ENCODE measurements at regions not wholly inside any gene's neighbourhood (a gene's known extent, or its start where the extent isn't known, plus 50 kb on each side); places are given as distances from the start of the nearest gene placed in this dataset.
"Not testable (repeated sequence)": the region's sequence is repeated elsewhere in the genome, so short reads cannot be mapped to it uniquely, and the experiment has no call there.

DNA sequence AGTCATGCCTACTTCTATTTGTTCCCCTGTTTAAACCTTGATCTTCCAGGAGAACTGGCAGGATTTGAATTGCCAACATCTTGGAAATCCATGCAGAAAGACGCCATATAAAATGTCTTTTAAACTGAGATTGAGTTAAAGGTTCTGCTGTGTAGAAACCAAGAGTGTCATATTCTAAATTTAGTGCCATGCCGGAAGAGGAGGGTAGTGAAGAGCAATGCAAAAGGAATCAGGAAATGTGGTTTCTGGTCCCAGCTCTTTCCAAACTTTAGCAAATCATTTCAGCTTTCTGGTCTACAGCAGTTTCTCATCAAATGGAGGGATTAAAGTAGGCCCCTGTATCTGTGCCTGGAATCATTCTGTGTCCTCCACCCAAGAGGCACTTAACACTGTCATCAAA, 85.7 kb downstream of the BTG1 start:
- DNase-seq: no peak

DNA sequence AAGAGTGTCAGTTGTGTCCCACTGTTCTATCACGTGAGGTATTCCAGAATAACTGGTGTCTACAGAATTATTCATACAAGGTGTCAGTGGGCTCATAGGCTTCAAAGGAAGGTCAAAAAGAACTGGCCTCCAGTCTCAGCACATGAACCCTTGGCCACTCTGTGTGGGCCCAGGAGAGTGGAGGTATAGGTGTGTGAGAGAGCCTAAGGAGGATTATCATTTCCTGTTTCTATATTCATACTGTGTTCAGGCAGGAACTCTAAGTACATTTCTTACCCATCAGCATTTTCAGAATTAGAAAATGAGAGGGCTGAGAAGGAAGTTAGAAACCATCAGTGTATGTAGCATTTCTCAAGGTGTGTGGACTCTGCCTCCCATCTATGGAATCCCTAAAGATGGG, 87.0 kb downstream of the BTG1 start:
- DNase-seq: no peak

DNA sequence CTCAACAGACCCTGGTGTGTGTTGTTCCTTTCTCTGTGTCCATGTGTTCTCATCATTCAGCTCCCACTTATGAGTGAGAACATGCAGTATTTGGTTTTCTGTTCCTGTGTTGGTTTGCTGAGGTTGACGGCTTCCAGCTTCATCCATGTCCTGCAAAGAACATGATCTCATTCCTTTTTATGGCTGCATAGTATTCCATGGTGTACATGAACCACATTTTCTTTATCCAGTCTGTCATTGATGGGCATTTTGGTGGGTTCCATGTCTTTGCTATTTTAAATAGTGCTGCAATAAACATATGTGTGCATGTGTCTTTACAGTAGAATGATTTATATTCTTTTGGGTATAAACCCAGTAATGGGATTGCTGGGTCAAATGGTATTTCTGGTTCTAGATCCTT, 88.9 kb downstream of the BTG1 start:
- not testable (repeated sequence) for DNase-seq

DNA sequence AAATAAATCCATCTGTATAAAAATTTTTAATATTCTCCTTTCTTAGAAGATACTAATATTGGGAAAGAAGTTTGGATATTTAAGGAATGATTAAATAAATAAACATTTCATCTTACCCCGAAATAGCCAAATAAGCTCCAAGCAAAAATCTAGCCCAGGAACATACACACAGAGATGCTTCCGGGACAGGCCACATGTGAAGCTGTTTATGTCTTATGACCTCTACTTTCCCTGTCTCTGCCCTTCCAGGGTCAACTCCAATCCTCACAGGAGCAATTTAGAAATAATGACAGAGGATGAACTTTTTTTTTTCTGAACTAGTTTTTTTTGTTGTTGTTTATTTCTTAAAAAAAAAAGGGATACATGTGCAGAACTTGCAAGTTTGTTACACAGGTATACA, 89.4 kb downstream of the BTG1 start:
- no peak for DNase-seq

DNA sequence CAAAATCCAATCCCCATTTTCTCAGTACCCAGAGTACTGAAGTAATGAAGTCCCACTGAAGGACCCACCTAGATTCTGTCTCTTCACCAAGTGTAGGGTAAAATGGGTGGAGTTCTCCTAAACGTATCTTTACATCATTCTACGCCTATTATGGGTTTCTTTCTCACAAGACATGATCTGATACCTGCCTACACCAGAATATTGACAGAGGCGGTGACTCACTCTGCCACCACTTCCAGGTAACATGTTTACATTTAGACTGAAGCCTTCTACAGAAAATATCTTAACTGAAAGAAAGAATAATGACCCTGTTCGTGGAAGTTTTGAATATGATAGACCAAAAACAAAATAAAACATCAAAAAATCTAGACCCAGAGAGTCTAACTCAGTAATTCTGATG, 89.8 kb downstream of the BTG1 start:
- peak; percentile 95 for DNase-seq

DNA sequence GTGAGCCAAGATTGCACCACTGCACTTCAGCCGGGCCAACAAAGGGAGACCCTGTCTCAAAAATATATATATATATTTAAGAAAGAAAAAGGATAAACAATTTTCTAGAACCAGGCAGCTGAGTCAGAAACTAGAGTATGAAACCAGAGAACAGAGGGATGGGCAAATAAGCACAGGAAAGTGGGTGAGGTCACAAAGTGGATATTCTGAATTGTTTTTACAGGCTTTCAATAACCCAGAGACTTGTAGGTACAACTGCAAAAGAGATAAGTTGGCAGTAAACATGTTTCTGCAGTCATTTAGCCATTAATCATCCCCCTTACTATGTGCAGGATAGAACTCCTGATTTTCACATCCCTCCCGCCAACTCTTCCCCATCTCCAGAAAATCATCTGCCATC, 94.2 kb downstream of the BTG1 start:
- peak; percentile 60 for DNase-seq

DNA sequence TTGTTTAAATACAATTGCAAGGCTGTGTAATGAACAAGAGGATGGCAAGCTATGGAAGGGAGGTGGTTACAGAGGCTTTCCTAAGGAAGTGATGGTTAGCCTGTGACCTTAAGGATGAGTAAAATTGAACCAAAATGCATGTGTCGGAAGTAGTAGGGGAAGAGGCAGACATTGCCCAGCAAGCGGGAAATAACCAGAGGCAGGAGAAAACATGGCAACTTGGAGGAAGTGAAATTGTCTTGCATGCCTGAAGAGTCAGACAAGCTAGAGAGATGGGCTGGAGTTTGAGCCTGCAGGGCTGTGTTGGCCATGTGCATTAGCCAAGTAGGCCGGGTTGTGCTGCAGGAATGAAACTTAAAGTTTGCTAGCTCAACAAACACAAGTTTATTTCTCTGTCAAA, 96.2 kb downstream of the BTG1 start:
- no peak for DNase-seq

DNA sequence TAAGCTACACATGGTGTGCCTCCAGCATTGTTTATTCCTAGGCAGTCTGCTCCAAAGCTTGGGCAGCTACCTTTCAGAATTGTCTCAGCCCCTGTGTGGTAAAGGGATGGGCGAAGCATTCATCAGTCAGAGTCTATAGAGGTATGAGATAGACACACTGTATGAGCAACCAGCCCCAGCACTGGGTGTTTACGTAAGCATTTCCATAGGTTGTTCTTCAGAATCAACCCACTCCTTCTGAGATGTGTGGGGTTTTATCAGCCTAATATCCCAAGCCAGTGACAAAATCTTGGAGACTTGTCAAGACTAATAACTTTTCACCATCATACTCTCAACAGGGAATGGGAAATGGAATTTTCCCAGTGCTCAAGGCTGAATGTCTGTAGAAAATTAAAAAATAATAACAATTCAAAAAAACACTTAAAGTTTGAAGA, 98.2 kb downstream of the BTG1 start:
- DNase-seq: peak; percentile 72

DNA sequence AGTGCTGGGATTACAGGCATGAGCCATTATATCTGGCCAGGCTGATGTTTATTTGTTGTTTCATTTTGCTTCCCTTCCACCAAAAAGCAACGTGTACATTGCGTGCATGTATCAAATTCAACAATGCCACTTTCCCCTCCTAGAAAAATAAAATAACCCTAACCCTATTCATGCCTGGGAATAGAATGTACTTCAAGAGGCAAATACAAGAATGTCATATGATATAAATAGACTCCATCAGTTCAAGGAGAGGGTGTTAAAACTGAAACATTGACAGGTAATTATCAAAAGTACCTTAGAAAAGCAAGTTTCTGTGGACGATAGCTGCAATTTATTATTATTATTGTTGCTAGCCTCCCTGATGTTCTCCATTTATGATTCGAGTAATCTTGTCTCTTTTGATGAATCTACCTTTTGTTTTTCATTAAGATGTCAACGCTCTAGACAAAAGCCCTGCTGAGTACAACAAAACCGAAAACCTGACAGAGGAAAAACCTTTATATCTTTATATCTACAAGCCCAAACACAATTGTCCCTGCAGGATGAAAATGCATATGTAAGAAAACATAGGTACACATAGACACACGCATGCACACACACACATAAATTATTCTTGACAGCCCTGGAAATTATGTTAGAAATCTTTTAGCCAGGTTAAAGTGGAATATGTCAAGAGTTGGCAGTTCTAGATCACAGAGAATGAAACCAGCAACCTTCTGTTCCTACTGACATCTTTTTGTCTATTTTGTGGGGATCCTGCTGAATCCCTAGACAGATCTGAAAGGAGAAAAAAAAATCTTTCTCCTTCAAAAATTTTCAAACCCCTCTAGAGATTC, 98.9 kb downstream of the BTG1 start:
- no peak for DNase-seq

DNA sequence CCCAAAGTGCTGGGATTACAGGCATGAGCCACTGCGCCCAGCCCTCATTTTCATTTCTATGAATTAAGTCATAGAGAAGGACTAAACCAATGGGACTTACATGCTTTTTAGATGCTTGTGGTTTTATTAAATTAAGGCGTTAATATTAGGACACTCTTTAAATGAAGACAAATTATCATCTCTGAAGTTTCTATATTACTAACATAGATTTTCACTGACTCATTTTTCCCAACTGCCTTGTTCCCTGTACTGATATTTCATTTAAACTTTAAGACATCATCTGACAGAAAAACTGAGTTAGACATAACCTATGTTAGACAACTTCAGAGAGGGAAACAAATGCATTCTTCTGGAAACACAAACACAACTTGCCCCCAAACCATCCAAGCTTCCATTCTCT, 99.8 kb downstream of the BTG1 start:
- no peak for DNase-seq

DNA sequence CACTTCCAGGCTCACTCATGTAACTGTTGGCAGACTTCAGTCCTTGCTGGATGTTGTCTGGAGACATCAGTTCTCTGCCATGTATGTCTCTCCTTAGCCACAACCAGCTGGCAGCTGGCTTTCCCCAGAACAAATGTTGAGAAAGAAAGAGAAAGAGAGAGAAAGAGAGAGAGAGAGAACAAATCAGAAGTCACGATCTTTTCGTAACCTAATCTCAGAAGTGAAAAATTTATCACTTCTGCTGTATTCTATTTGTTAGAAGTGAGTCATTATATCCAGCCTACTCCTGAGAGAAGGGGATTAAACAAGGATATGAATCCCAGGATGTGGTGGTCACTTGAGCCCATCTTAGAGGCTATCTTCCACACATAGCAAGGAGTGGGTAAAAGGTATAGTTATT, 101.2 kb downstream of the BTG1 start:
- no peak for DNase-seq

DNA sequence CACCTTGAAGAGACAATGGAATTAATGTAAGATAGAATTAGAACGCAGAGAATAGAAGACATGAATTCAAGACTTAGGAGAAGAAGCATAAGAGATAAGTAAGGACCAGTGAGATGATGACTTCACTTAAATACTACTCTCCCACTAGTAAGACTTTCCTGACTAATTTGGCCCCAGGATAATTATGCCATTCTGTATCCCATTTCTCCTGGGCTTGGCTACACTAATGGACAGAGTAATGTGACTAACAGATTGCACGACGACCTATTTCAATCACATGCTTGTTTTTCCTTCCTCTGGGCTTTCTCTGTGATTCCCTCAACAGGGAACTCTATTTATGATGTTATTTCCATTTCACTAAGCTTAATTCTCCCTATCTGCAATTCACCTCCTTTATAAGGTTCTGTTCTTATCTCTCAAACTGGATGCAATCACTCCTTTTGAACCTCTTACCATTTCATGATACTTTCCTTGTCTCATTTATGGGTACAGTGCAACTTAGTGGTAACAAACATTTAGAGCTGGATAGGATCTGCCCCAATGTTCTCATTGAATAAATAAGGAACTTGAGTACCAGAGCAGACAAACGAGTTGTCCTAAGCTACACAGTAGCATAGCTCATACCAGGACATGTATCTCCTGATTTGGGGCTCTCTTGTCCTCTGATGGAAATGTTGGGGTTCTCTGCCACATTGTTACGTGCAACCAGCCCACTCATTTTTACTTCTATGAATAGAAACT, 102.7 kb downstream of the BTG1 start:
- no peak for DNase-seq

DNA sequence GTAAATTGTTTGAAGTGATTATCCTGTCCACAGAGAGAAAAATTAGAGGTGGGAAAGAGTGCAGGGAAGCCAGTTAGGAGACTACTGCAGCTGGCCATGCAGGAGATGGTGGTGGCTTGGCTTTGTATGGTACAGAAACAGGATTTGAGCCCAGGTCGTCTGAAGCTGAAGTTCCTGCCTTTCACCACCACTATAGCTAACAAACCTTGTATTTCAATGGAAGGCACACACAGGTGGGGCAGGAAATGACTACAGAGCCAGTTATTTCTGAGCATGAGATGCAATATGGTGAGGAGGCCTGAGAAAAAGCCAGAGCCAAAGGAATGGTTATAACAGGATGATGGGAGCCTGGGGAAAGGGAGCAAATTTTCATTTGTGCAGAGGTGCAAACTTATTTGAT, 103.9 kb downstream of the BTG1 start:
- DNase-seq: peak; percentile 72

DNA sequence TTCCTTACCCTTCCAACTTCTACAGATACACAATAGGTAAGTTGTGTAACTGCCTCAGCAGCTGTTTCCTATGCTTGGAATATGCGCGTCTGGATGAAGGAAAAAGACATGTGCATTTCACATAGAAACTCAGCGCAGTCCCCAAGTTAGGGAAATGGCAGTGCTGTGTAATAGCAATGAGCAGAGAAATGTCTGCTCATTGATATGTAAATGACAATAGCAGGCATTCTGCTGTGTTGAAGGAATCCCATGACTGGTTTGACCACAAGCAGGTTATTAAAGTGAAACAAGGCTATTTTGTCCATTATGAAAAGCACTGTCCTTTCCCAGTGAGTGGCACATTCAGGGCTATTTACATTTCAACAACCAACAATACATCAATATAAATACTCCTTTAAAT, 106.6 kb downstream of the BTG1 start:
- no peak for DNase-seq

DNA sequence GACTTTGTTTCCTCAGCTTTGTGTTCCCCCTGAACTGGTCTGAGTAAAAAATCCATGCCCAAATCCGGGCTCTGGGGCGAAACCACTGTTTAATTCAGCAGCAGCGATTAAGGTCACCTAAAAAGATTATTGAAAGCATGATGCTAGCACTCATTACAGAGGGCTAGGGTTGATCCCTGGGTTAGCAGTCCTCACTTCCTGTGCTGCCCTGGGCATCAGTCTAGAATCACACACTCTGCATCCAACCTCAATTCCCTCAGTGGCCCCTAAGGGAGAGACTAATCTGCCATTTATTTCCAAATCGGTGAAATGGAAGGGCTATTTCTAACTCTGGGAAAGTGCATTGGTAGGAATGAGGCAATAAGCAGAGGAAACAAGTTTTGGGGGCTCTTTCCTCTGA, 107.2 kb downstream of the BTG1 start:
- DNase-seq: no peak

DNA sequence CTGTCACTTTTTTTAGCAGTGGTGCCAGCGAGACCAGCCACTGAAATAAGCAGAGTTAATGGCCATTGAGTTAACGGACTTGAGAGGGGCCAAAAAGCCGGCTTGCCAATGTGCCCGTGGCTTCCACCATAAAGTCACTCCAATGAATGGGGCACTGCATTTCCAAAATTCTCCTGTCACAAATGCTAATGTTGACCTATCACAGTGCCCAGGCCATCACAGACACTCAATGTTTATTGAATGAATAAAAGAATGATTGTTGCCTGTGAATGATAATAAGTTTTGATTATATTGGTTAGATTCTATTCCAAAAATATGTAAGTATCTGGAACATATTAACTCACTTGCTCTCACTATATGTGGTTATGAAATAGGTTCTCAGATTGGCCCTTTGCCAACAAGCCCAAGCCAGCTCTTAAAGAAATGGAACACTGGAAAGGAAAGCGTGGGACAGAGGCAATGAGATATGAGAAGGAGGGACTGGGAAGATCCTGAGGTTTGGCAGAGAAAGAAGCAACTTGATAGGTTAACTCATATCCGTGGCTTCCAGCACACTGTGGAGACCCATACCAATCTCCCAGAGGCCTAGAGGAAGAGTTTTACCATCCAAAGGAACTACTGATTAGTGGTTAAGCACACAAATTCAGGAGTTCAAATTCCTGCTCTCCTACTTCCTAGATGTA, 108.7 kb downstream of the BTG1 start:
- DNase-seq: no peak

DNA sequence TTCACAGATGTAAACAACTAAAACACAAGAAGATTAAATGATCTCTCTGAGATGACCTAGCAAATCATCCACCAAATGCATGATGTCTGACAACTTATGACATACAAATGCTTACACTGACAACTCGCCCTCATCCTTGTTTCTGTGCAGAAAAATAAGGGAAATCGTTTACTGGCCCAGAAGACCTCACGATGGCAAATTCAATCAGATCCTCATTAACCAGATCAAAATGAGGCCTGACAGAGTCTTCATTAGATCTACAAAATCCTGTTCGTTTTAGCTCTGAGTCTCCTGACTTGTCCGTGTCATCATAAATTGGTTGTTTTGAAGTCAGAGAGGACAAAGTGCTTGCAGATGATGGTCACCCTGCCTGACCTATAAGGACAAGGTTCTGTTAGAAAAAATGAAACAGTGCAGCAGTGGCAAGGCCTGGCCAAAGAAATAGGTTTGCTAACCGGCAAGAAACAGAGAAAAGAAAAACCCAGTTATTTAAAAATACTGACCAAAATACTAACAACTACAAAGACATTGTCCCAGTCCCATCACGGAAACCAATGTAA, 109.5 kb downstream of the BTG1 start:
- no peak for DNase-seq

DNA sequence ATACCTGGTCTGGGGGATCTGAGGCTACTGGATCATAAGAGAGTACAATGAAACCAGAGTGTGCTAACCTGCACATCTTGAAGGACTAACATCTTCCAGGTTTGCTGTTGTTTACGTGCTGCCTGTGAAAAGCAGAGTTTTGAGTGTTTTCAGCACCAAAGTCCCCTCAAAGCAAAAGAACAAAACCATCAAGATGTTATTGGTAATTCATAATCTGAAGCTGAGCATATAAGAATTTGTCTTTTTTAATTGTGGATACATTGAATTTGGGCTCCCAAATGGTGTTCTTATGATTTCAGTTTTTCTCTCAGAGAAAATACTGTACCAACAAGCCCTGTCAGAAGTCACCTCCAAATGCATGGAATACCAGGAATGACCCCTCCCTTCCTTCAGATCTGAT, 110.2 kb downstream of the BTG1 start:
- no peak for DNase-seq

DNA sequence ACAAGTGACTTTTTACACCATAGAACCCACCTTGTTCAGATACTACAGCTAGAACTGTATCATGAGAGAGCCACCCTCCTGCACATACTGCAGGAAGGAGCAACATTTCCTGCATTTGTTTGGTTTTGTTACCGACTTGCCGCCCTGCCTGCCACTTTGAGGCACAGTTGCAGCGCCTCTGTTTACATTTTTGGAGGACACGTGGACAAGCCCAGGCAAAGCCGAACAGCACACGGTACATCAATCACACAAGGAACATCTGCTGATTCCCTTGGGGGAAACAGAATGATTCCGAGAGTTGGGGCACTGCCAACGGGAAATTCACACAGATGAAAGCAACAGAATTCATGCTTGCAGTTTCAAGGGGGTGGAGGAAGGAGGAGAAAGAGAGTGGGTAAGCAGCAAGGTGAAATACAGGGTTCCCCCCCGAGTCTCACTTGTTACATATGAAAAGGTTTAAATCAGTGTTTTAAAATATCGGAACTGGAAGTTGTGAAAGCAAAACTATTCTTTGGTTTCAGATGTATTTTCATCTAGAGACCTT, 110.7 kb downstream of the BTG1 start:
- DNase-seq: peak; percentile 71

DNA sequence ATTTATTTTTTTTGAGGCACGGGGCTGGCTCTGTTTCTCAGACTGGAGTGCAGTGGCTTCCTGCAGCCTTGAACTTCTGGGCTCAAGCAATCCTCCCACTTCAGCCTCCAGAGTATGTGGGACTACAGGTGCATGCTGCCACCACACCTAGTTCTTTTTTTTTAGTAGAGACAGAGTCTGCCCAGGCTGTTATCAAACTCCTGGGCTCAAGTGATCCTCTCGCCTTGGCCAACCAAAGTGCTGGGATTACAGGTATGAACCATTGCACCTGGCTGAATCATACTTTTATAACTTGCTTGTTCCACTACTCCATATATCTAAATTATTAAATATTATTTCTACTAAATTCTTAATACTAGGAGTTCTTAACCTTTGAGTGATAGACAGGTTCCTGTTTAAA, 111.6 kb downstream of the BTG1 start:
- DNase-seq: no peak

DNA sequence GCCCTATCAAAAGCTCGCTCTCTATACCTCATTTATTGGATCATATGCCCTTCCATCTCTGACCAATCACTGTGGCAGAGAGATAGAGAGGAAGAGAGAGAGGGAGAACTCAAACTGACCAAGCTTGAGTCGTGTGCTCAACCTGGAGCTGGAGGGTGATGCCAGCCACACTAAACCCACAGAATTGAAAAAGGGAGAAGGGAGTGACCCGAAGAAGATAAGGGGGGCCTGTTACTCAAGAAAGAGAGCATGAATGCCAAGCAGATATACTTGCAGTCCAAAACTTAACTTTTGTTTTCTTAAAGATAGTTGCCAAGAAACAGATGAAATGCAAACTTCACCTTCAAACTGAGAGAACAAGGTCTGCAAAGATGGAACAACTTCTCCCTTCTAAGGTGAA, 112.7 kb downstream of the BTG1 start:
- no peak for DNase-seq

DNA sequence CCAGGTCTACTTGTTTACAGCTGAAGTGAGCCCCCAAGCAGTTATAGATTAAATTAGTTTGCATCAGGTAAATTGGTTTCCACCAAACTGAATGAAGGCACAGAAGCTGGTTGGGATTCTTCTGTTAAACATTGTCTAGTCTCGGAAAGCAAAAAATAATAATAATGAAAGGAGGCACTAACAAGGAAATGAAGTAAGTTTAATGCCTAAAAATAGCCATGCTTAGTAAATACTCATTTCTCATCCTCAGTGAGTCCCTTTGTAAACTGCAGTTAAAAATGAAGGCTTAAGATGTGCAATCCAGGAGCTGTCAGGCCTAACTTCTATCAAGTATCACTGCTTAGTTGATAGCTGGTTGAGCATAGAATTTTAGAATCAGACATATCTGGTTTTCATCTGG, 113.5 kb downstream of the BTG1 start:
- DNase-seq: no peak

DNA sequence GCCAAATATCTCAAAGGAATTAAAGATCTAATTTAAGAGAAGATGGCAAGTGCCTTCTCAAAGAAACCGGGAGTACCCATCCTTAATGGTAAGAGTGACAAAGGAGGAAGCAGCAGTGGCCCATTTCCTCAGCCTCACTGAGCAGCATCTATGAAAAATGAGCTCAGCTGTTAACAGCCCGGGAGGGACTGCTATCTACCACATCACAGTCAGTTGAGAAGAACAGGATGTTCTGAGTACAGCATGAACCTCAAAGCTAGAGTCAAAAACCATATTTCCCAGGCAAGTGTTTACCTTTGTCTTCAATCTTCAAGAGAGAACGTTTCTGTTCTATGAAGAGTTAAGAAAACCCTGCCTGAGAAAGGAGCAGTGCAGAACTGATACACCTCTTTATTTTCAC, 115.0 kb downstream of the BTG1 start:
- DNase-seq: peak; percentile 89

Data from CD4-positive, alpha-beta T cell treated with Interleukin-4 for 4 hours (primary cell).